Thyroid gland (tissue), 4 donors: ENCODE measurements at regions not wholly inside any gene's neighbourhood (a gene's known extent, or its start where the extent isn't known, plus 50 kb on each side); places are given as distances from the start of the nearest gene placed in this dataset. TPM values are rescaled to one million over a fixed set of nuclear protein-coding genes. Genes with fewer than 3 reads are reported as not detected.

Experiments
- DNase-seq, 2 donors: peaks; one replicate each; pipeline ENCODE4 v3.0.0-alpha.2; 2019
- H3K27ac ChIP-seq, 3 donors: fragments of 200-600 bp; sonication (generic); 1 replicate in 2 of 3; 2 replicates in 1 of 3; pipeline ENCODE4 v1.5.1; 2016 to 2019; ENCODE audit warnings: mild to moderate bottlenecking in 1 of 3, moderate library complexity in 1 of 3
- H3K27me3 ChIP-seq: fragments of 200-600 bp; sonication (generic); one replicate; pipeline ENCODE4 v1.5.1; 2019
- H3K36me3 ChIP-seq, 2 donors: fragments of 200-600 bp; sonication (generic); one replicate each; pipeline ENCODE4 v1.5.1; 2016 to 2019
- H3K4me1 ChIP-seq, 2 donors: fragments of 200-600 bp; sonication (generic); one replicate each; pipeline ENCODE4 v1.5.1; 2017 to 2019
- H3K4me3 ChIP-seq, 3 donors: fragments of 200-600 bp; sonication (generic); replicated peaks in 1 of 3; 1 replicate in 2 of 3; 2 replicates in 1 of 3; pipeline ENCODE4 v1.5.1; 2016; ENCODE audit warnings: mild to moderate bottlenecking in 1 of 3
- H3K9me3 ChIP-seq: fragments of 200-600 bp; sonication (generic); one replicate; pipeline ENCODE4 v1.5.1; 2017
- CTCF ChIP-seq, 6 experiments: fragments of 200-600 bp in 3 of 6; fragments of 450-650 bp in 3 of 6; sonication (generic) in 3 of 6; IDR thresholded peaks; one replicate each; pipeline ENCODE4 v1.5.1; 2016 to 2019; ENCODE audit warnings: antibody characterized with exemption in 6 of 6, mild to moderate bottlenecking in 2 of 6, inconsistent platforms in 1 of 6, moderate library complexity in 1 of 6
- POLR2A ChIP-seq, 2 donors: fragments of 450-650 bp; IDR thresholded peaks; one replicate each; pipeline ENCODE4 v1.6.1; 2017; ENCODE audit warnings: antibody characterized with exemption in 2 of 2, mild to moderate bottlenecking in 2 of 2, moderate library complexity in 1 of 2
- WGBS, 2 donors: methylation state at CpG; one replicate each; pipeline ENCODE4 v1.1.5; 2017; 5-methylcytosine and 5-hydroxymethylcytosine counted together
- intact Hi-C: fragments of 100-400 bp; cut with DNase I; formaldehyde crosslinking; loops from one replicate; pipeline ENCODE4 v1.15.1; 2023
- small RNA-seq: library from RNA; depleted of rRNA; stranded (forward); fragments of <200 nt; gene quantifications from one replicate; pipeline ENCODE3, GENCODE V24; 2016

GRCh38 chr11:115555336-115556090 is 51.3 kb upstream of the CADM1 start:
- no peaks in the 10 kb centered on the region for H3K9me3 ChIP-seq
- H3K27ac ChIP-seq = no peak overlapping the region
- no peak for DNase-seq
- no peak overlapping the region for H3K4me3 ChIP-seq
- no peaks in the 10 kb centered on the region for H3K27me3 ChIP-seq
- no peaks in the 10 kb centered on the region for H3K36me3 ChIP-seq
- intact Hi-C loops = no loop called here
- 81 to 82% methylated on average over 3 of the region's 3 CpGs for WGBS, 2 donors
- H3K4me1 ChIP-seq = peaks cover 5 to 7% of the 10 kb centered on the region in 2 donors
- TF ChIP-seq POLR2A (IDR thresholded peaks at IDR 0.05) (no peak), CTCF (IDR thresholded peaks at IDR 0.05) (no peak)

Small RNA genes in the stretch of these regions (small RNA-seq; reads per million reads assigned to genes)
- gene AP000770.2 = not detected
- gene RF01210 = not detected
- gene RPL12P46 = not detected
